ENCODE measurements at regions not wholly inside any gene's neighbourhood (a gene's known extent, or its start where the extent isn't known, plus 50 kb on each side); places are given as distances from the start of the nearest gene placed in this dataset.
"Not testable (repeated sequence)": the region's sequence is repeated elsewhere in the genome, so short reads cannot be mapped to it uniquely, and the experiment has no call there.

GRCh38 chr21:6564543-6565166, 3956.7 kb upstream of the TPTE start:
- not testable (repeated sequence) for H3K27me3 ChIP-seq (ENCODE audit: insufficient read depth, low read length); H3K4me3 ChIP-seq (ENCODE audit: low read length); H3K4me1 ChIP-seq (ENCODE audit: insufficient read depth, low read length); H3K9me3 ChIP-seq (ENCODE audit: low read depth, low read length)

GRCh38 chr21:6565190-6566094, 3955.9 kb upstream of the TPTE start:
- H3K4me1 ChIP-seq (ENCODE audit: insufficient read depth, low read length); H3K4me3 ChIP-seq (ENCODE audit: low read length); H3K27me3 ChIP-seq (ENCODE audit: insufficient read depth, low read length); H3K9me3 ChIP-seq (ENCODE audit: low read depth, low read length): not testable (repeated sequence)

DNA sequence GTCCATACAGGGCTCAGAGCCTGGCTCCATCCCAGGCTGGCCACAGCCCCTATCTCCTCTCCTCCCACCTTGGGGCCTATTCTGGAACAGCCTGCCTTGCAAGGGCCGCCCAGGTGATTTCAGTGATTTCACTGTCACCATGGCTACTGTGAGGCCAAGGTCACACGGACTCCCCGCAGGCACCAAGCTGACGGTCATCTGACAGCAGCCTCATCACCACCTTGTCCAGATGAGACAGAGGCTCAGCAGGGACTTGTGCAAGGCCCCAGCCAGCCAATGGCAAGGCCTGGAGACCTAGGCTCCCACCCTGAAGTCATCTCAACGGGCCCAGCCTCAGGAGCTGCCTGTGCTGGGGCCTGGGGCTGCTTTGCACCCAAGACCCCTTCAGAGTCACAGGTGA, 3953.8 kb upstream of the TPTE start:
- not testable (repeated sequence) for H3K4me1 ChIP-seq (ENCODE audit: insufficient read depth, low read length); H3K27me3 ChIP-seq (ENCODE audit: insufficient read depth, low read length); H3K4me3 ChIP-seq (ENCODE audit: low read length); H3K9me3 ChIP-seq (ENCODE audit: low read depth, low read length)

DNA sequence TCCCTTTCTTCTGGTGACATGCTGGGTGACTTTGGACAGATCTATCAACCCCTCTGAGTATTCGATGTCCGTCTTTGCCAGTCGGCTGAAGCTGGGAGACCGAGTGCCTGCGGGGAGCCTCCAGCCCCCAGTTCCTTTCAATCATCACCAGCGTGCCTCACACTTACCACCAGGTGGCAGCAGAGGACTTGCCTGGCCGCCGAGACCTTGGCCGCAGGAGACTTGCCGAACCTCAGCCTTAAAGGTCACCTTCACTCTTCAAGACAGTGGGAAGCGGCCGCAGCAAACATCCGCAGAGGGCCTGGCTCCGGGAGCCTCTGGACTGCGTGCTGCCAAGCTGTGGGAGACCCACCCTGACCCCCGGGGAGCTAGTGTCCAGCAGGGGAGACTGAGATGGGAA, 3952.2 kb upstream of the TPTE start:
- not testable (repeated sequence) for H3K4me3 ChIP-seq (ENCODE audit: low read length); H3K27me3 ChIP-seq (ENCODE audit: insufficient read depth, low read length); H3K4me1 ChIP-seq (ENCODE audit: insufficient read depth, low read length)

DNA sequence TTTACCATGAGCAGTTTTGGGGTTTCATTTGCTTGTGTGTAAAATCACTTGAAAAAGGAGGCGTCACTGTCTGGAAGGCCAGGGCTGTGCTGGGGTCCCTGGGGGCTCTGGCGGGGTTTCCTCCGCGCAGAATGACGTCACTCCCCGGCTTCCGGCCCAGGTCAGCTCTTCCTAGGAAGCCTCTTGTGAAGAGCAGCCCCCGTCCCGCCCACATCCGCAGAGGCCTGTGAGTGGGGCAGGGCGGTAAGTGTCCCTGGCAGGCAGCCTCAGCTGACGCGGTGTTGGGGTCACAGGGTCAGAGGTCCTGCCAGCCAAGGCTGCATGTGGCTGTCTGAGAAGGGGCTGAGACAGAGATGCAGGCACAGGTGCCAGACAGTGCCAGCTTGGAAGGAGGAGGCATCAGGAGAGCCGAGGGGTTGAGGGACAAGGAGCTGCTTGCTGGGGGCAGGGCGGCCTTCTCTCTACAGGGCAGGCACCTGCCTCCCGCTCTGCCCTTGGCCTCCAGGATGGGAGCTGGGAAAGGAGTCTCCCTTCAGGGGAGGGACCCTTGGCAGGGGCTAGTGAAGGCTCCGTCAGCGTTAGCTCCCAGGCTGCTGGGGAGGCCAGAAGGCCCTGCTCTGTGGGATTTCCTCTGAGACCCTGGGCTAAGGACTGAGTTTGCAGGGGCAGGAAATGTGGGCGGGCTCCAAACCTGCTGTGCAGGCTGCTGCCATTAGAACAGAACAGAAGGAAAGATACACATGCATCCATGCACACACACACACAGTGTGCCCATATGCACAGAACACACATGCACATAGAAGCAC, 3951.6 kb upstream of the TPTE start:
- H3K4me3 ChIP-seq (ENCODE audit: low read length); H3K4me1 ChIP-seq (ENCODE audit: insufficient read depth, low read length); H3K9me3 ChIP-seq (ENCODE audit: low read depth, low read length); H3K27me3 ChIP-seq (ENCODE audit: insufficient read depth, low read length): not testable (repeated sequence)

More for the DNA sequence above, 3952.2 kb upstream of the TPTE start:
- H3K9me3 ChIP-seq (ENCODE audit: low read depth, low read length) = not testable (repeated sequence)

- not testable (repeated sequence) for H3K4me3 ChIP-seq (ENCODE audit: low read length); H3K27me3 ChIP-seq (ENCODE audit: insufficient read depth, low read length); H3K4me1 ChIP-seq (ENCODE audit: insufficient read depth, low read length); H3K9me3 ChIP-seq (ENCODE audit: low read depth, low read length)
Measured at GRCh38 chr21:6570700-6571368, 3950.5 kb upstream of the TPTE start.

- H3K9me3 ChIP-seq (ENCODE audit: low read depth, low read length); H3K4me1 ChIP-seq (ENCODE audit: insufficient read depth, low read length); H3K27me3 ChIP-seq (ENCODE audit: insufficient read depth, low read length); H3K4me3 ChIP-seq (ENCODE audit: low read length): not testable (repeated sequence)
Measured at GRCh38 chr21:6573576-6573975, 3947.8 kb upstream of the TPTE start.

- H3K27me3 ChIP-seq (ENCODE audit: insufficient read depth, low read length); H3K4me3 ChIP-seq (ENCODE audit: low read length); H3K4me1 ChIP-seq (ENCODE audit: insufficient read depth, low read length); H3K9me3 ChIP-seq (ENCODE audit: low read depth, low read length): not testable (repeated sequence)
Measured at GRCh38 chr21:6579801-6580200, 3941.6 kb upstream of the TPTE start.

All from mononuclear cell (primary cell).